Activated naive CD4-positive, alpha-beta T cell treated with anti-CD3 and anti-CD28 coated beads, Interleukin-2, amount 10 ng/mL, durations not matched to agents 7 days and 5 days (primary cell): ENCODE measurements at regions not wholly inside any gene's neighbourhood (a gene's known extent, or its start where the extent isn't known, plus 50 kb on each side); places are given as distances from the start of the nearest gene placed in this dataset.
"Not testable (repeated sequence)": the region's sequence is repeated elsewhere in the genome, so short reads cannot be mapped to it uniquely, and the experiment has no call there.

ENCODE experiments used
- CTCF ChIA-PET: fragments of 350-600 bp; sonication (Branson Sonifier 250); formaldehyde crosslinking; loops from one replicate; lab custom pipeline; 2021; ENCODE audit warnings: antibody characterized with exemption; lab: Charles Lee
- DNase-seq: peaks from one replicate; pipeline ENCODE4 v3.0.0-alpha.2; 2020
- H3K27ac Mint-ChIP-seq: one replicate; pipeline ENCODE4 v1.8.0; 2021; ENCODE audit warnings: mild to moderate bottlenecking, moderate library complexity, mixed read lengths
- H3K27me3 Mint-ChIP-seq: one replicate; pipeline ENCODE4 v1.8.0; 2021; ENCODE audit warnings: mild to moderate bottlenecking, mixed read lengths
- H3K36me3 Mint-ChIP-seq: one replicate; pipeline ENCODE4 v1.8.0; 2021; ENCODE audit warnings: mixed read lengths
- H3K4me1 Mint-ChIP-seq: one replicate; pipeline ENCODE4 v1.8.0; 2021; ENCODE audit warnings: mixed read lengths
- H3K4me3 Mint-ChIP-seq: one replicate; pipeline ENCODE4 v1.8.0; 2021; ENCODE audit warnings: mild to moderate bottlenecking, moderate library complexity, mixed read lengths
- H3K9me3 Mint-ChIP-seq: one replicate; pipeline ENCODE4 v1.8.0; 2021; ENCODE audit warnings: mixed read lengths

GRCh38 chr6:167476844-167477595, 152.1 kb downstream of the TTLL2 start:
- Mint-ChIP-seq H3K4me1 (no peaks in the 10 kb centered on the region), H3K4me3 (no peak overlapping the region), H3K27me3 (peaks cover 14% of the 10 kb centered on the region), H3K9me3 (no peaks in the 10 kb centered on the region), H3K36me3 (no peaks in the 10 kb centered on the region), H3K27ac (no peak overlapping the region)
- no peak for DNase-seq
- CTCF ChIA-PET: no interaction called here

DNA sequence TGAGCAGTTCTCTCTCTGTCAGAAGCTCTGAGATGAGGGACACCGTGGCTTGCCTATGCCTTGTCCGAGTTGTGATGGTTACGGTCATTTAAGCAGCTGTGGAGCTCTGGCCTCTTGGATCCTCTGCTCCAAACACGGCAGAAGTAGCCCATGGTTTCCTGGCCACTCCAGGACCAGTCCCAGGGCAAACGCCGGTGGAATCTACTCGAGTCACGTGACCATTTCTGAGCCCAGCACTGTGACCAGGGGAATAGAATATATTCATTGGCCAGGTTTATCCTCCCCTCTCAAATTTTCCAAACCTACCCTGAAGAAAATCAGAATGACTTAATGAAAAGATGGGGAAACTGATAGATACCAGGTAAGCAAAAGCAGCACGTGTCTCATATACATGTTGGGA, 152.8 kb downstream of the TTLL2 start:
- Mint-ChIP-seq H3K4me3 (no peak overlapping the region), H3K27me3 (peaks cover 14% of the 10 kb centered on the region), H3K27ac (no peak overlapping the region), H3K36me3 (no peaks in the 10 kb centered on the region), H3K9me3 (no peaks in the 10 kb centered on the region), H3K4me1 (no peaks in the 10 kb centered on the region)
- CTCF ChIA-PET: no interaction called here
- DNase-seq: no peak

- H3K27ac Mint-ChIP-seq: no peak overlapping the region
- H3K9me3 Mint-ChIP-seq: no peaks in the 10 kb centered on the region
- no peak overlapping the region for H3K4me3 Mint-ChIP-seq
- no peak for DNase-seq
- CTCF ChIA-PET: no interaction called here
- peaks cover 14% of the 10 kb centered on the region for H3K27me3 Mint-ChIP-seq
- no peaks in the 10 kb centered on the region for H3K4me1 Mint-ChIP-seq
- H3K36me3 Mint-ChIP-seq: no peaks in the 10 kb centered on the region
Observed at GRCh38 chr6:167479301-167479700, 154.4 kb downstream of the TTLL2 start.

DNA sequence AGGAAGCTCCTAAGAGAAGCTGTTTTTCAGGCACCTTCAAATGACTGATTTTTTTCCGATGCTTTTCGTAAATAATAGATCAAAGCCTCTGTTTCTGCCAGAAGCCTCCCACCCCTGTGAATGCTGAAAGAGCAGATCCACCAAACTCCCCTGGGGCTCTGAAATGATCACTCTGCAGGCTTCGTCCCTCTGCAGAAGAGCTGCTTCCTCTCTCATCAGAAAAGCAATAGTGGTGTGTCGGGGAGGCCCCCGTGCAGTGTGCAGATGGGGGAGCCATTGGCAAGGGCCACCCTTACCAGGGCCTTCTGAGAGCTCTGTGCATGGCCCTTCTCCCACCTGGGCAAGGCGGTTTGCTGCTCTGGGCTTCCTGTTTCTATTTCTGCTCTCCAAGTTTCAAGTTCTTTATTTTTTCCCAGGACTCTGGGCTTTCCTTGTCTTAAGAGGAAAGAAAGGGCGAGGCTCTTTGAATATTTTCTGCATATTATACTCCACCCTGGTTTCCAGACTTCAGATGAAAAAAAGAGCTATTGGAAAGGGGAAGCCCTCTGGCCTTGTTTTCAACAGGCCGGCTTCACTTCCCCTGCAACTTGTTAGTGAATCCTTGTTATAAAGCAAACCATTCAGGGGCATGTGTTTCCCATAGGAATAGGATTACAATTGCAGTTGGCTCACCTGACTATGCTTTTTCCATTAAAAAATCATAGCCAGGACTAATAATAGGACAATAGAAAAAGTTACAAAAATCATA, 155.2 kb downstream of the TTLL2 start:
- Mint-ChIP-seq H3K9me3 (no peaks in the 10 kb centered on the region), H3K27ac (no peak overlapping the region), H3K4me3 (no peak overlapping the region), H3K27me3 (peaks cover 14% of the 10 kb centered on the region), H3K4me1 (no peaks in the 10 kb centered on the region), H3K36me3 (no peaks in the 10 kb centered on the region)
- CTCF ChIA-PET: no interaction called here
- DNase-seq: no peak

DNA sequence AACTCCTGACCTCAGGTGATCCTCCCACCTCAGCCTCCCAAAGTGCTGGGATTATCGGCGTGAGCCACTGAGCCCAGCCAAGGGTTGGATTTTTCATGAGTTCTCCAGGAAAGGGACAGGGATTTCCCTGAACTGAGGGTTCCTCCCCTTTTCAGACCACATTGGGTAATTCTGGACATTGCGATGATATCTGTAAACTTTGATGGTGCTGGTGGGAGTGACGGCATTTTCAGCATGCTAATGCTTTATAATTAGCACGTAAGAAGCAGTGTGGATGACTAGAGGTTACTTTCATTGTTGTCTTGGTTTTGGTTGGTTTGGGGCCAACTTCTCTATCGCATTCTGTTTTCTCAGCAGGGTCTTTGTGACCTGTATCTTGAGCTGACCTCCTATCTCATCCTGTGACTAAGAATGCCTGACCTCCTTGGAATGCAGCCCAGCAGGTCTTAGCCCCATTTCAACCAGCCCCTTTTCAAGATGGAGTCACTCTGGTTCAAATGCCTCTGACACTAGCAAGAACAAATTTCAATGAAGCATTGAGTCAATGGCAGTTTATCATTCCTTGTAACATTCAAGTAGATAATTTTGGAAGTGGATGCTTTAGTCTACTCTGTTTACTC, 156.5 kb downstream of the TTLL2 start:
- no peak for DNase-seq
- no peak overlapping the region for H3K4me3 Mint-ChIP-seq
- no peaks in the 10 kb centered on the region for H3K4me1 Mint-ChIP-seq
- no peaks in the 10 kb centered on the region for H3K9me3 Mint-ChIP-seq
- no peaks in the 10 kb centered on the region for H3K36me3 Mint-ChIP-seq
- peaks cover 15% of the 10 kb centered on the region for H3K27me3 Mint-ChIP-seq
- CTCF ChIA-PET: no interaction called here
- no peak overlapping the region for H3K27ac Mint-ChIP-seq

GRCh38 chr6:167482801-167483200, 157.9 kb downstream of the TTLL2 start:
- H3K4me1 Mint-ChIP-seq, H3K36me3 Mint-ChIP-seq, H3K9me3 Mint-ChIP-seq, DNase-seq, H3K27ac Mint-ChIP-seq, H3K4me3 Mint-ChIP-seq, CTCF ChIA-PET: not testable (repeated sequence)
- H3K27me3 Mint-ChIP-seq: peaks cover 25% of the 10 kb centered on the region

- H3K4me1 Mint-ChIP-seq: no peaks in the 10 kb centered on the region
- H3K36me3 Mint-ChIP-seq: no peaks in the 10 kb centered on the region
- CTCF ChIA-PET: interaction anchor here (0.5 kb wide), 1 partner anchor 411 kb away, joined by 3 read pairs; no protein-coding TSS in a partner anchor
- H3K9me3 Mint-ChIP-seq: no peaks in the 10 kb centered on the region
- no peak for DNase-seq
- H3K27ac Mint-ChIP-seq: no peak overlapping the region
- no peak overlapping the region for H3K4me3 Mint-ChIP-seq
- H3K27me3 Mint-ChIP-seq: peaks cover 17% of the 10 kb centered on the region
Observed at GRCh38 chr6:167485186-167485978, 160.5 kb downstream of the TTLL2 start.

DNA sequence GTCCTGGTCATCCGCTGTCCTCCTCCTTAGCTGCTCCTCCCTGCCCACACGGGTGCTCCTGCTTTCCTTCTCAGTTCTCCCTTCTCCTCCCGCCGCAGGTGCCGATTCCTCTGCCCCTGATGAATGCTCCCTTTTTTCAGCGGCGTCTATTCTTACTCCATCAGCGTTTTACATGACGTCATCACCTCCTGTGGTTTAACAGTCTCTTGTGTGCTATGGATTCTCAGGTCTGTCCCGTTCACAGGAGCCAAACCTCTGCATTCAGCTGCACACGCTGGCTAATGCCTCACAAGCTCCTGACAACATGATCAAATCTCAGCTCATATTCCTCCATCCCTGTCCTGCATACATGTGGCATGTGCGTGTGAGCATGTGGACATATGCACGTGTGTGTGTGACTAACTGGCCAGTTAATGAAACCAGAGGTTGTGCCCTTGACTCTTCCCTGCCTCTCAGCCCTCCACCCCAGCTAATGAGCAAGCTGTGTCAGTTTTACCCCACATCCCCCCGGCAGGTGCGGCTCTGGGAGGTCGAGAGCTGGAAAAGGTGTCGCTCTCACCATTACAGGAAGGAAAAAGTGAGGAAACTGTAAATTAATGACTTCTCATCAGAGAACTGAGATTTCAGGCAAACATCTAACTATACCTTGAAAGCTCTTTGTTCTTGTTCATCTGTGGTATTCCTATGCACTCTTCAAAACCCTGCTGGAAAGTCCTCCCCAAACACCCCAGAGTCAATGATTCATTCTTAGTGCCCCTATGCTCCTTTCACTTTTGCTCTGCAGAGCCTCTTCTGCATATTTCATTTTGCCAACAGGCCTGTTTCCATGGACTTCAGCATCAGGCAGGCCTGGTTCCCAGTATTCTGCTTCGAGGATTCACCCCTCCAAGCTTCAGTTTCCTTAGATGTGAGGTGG, 163.1 kb downstream of the TTLL2 start:
- Mint-ChIP-seq H3K4me1 (no peaks in the 10 kb centered on the region), H3K4me3 (no peak overlapping the region), H3K27me3 (peaks cover 15% of the 10 kb centered on the region), H3K9me3 (no peaks in the 10 kb centered on the region), H3K36me3 (no peaks in the 10 kb centered on the region), H3K27ac (no peak overlapping the region)
- no peak for DNase-seq
- CTCF ChIA-PET: no interaction called here

DNA sequence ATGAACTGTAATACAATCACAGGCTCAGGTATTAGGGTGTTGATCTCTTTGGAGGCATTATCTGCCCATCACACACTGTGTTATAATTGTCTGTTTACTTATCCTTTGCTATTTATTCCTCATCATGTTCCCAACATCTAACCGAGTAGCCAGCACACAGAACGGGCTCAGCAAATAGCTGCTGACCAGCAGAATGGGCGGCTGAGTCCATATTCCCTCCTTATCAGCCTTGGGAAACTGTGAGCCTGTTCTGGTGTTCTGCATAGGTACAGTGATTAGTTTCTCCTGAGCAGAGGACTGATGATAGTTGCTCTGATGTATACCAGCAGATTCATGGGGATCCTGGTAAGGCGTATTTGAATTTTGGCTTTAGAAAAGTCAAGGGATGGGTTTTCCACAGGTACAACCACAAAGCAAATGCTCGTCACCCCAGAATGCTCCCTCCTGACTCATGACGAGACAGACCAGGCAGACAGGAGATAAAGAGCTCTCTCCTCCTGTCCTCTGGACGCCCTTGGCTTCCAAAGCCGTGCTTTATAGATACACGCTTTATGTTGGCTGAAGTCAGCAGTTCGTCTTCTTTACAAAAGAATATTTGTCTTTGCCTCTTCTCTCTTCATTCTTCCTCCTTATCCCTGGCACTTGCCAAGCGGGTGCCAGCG, 166.7 kb downstream of the TTLL2 start:
- peaks cover 2% of the 10 kb centered on the region for H3K9me3 Mint-ChIP-seq
- DNase-seq: no peak
- no peaks in the 10 kb centered on the region for H3K4me1 Mint-ChIP-seq
- CTCF ChIA-PET: no interaction called here
- no peak overlapping the region for H3K4me3 Mint-ChIP-seq
- H3K27ac Mint-ChIP-seq: no peak overlapping the region
- H3K27me3 Mint-ChIP-seq: peaks cover 22% of the 10 kb centered on the region
- H3K36me3 Mint-ChIP-seq: no peaks in the 10 kb centered on the region

- Mint-ChIP-seq H3K36me3 (no peaks in the 10 kb centered on the region), H3K4me1 (no peaks in the 10 kb centered on the region), H3K27me3 (peaks cover 17% of the 10 kb centered on the region), H3K4me3 (no peak overlapping the region), H3K9me3 (peaks cover 2% of the 10 kb centered on the region), H3K27ac (no peak overlapping the region)
- CTCF ChIA-PET: no interaction called here
- no peak for DNase-seq
Observed at GRCh38 chr6:167492100-167492449, 167.2 kb downstream of the TTLL2 start.

DNA sequence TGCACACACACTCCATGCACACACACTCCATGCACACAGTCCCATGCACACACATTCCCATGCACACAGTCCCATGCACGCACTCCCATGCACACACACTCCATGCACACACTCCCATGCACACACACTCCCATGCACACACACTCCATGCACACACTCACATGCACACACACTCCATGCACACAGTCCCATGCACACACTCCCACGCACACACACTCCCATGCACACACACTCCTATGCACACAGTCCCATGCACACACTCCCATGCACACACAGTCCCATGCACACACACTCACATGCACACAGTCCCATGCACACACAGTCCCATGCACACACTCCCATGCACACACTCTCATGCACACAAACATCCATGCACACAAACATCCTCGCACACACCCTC, 168.4 kb downstream of the TTLL2 start:
- Mint-ChIP-seq H3K4me3 (no peak overlapping the region), H3K27me3 (peaks cover 13% of the 10 kb centered on the region), H3K36me3 (no peaks in the 10 kb centered on the region), H3K4me1 (no peaks in the 10 kb centered on the region), H3K9me3 (peaks cover 2% of the 10 kb centered on the region), H3K27ac (no peak overlapping the region)
- CTCF ChIA-PET: no interaction called here
- DNase-seq: no peak

DNA sequence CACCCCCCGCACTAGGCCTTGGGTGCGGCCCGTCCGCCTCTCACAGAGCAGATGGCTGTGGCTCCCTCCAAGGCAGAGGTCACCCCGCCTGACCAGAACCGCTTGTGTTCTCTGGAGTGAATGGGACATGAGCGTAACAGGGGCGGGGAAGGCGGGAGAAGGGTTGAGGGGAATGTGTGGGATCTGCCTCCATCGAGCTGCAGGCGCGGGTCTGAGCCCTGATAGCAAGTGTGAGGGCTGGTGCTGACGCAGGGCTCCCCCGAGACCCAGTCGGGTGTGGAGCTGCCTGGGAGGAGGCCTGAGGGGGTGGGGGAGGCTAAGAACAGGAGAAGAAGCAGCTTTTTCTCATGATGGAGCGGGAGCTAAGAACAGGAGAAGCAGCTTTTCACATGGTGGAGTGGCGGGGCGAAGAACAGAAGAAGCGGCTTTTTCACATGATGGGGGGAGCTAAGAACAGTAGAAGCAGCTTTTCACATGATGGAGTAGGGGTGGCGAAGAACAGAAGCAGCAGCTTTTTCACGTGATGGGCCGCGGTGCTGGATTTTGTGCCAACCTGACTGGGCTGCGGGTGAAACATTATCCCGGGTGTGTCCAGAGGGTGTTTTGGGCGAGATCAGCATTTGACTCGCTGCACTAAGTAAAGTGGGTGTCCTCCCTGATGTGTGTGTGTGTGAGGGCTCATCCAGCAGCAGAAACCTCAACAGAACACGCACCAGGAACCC, 169.3 kb downstream of the TTLL2 start:
- Mint-ChIP-seq H3K4me3 (no peak overlapping the region), H3K4me1 (no peaks in the 10 kb centered on the region), H3K36me3 (no peaks in the 10 kb centered on the region), H3K9me3 (peaks cover 2% of the 10 kb centered on the region), H3K27ac (no peak overlapping the region), H3K27me3 (peaks cover 13% of the 10 kb centered on the region)
- CTCF ChIA-PET: no interaction called here
- DNase-seq: no peak
